Gastrocnemius medialis (tissue), 4 donors: ENCODE measurements at regions not wholly inside any gene's neighbourhood (a gene's known extent, or its start where the extent isn't known, plus 50 kb on each side); places are given as distances from the start of the nearest gene placed in this dataset.

ENCODE experiments used
- CTCF ChIP-seq, 5 experiments: fragments of 450-650 bp in 3 of 5; fragments of 200-600 bp in 2 of 5; sonication (generic) in 2 of 5; IDR thresholded peaks in 4 of 5; conservative IDR thresholded peaks in 1 of 5; 1 replicate in 4 of 5; 2 replicates in 1 of 5; pipeline ENCODE4 v1.5.1; 2016 to 2019; ENCODE audit warnings: antibody characterized with exemption in 5 of 5, mild to moderate bottlenecking in 3 of 5, moderate library complexity in 3 of 5
- POLR2A ChIP-seq, 2 donors: fragments of 450-650 bp; IDR thresholded peaks; one replicate each; pipeline ENCODE4 v1.6.1; 2017; ENCODE audit warnings: antibody characterized with exemption in 2 of 2, mild to moderate bottlenecking in 2 of 2, moderate library complexity in 2 of 2

DNA sequence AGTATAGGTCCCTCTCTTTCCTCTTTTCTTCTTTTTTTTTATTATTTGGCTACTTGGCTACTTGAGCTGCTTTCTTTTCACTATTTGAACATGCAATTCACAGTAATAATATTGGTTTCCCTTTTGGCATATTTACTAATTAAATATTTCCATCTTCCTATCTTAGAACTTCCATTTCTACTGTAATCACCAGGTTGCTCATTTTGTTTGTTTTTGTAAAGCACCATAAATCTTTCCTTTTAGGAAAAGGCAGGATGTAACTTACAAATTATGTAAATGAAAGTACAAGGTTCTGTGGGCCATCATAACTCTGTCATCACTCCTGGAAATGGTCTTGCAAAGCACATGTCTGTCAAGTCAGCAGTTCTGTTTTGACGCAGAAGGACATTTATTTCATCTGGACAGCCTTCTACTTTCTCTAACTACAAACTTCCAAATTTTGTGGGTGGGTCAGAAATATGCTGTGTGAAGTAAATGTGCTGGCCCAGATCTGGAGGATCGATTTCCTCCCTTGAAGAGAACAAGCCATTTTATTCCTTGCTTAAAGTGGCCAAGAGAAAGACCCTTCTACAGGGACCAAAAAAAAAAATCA is 71.7 kb upstream of the TNFSF18 start:
- no peak for TF ChIP-seq CTCF (IDR thresholded peaks at IDR 0.05 in 4 of 5, conservative IDR thresholded peaks at IDR 0.05 in 1 of 5)
- no peak for TF ChIP-seq POLR2A (IDR thresholded peaks at IDR 0.05)
